ENCODE measurements at regions not wholly inside any gene's neighbourhood (a gene's known extent, or its start where the extent isn't known, plus 50 kb on each side); places are given as distances from the start of the nearest gene placed in this dataset.

GRCh38 chr16:80341263-80341662 lies 199.5 kb upstream of the DYNLRB2 start:
- intact Hi-C loops (cut with DNase I; ENCODE audit: low total_unique reads), result no loop called here
- DNase-seq (ENCODE audit: low spot score in 2 of 2), result no peak
- H3K4me3 ChIP-seq (ENCODE audit: low read depth, poor library complexity, severe bottlenecking), result no peak overlapping the region
- 60 to 67% methylated on average over 3 of the region's 3 CpGs for WGBS, 2 donors
- no peak for TF ChIP-seq CTCF (IDR thresholded peaks at IDR 0.05)
- no peak for TF ChIP-seq POLR2A (IDR thresholded peaks at IDR 0.05)

- 63 to 64% methylated on average over 5 of the region's 5 CpGs for WGBS, 2 donors
- DNase-seq (ENCODE audit: low spot score in 2 of 2), result no peak
- intact Hi-C loops (cut with DNase I; ENCODE audit: low total_unique reads), result no loop called here
- TF ChIP-seq POLR2A (IDR thresholded peaks at IDR 0.05) (no peak), CTCF (IDR thresholded peaks at IDR 0.05) (no peak)
- H3K4me3 ChIP-seq (ENCODE audit: low read depth, poor library complexity, severe bottlenecking), result no peak overlapping the region
These were observed 203.0 kb upstream of the DYNLRB2 start for GRCh38 chr16:80337786-80338185.

- 84 to 87% methylated on average over 3 of the region's 3 CpGs for WGBS, 2 donors
- no peak for DNase-seq (ENCODE audit: low spot score in 2 of 2)
- TF ChIP-seq POLR2A (IDR thresholded peaks at IDR 0.05), result no peak
- no peak for TF ChIP-seq CTCF (IDR thresholded peaks at IDR 0.05)
- H3K4me3 ChIP-seq (ENCODE audit: low read depth, poor library complexity, severe bottlenecking), result no peak overlapping the region
- intact Hi-C loops (cut with DNase I; ENCODE audit: low total_unique reads), result no loop called here
These were observed 210.0 kb upstream of the DYNLRB2 start for GRCh38 chr16:80330803-80331202.

- 86 to 90% methylated on average over 3 of the region's 3 CpGs for WGBS, 2 donors
- intact Hi-C loops (cut with DNase I; ENCODE audit: low total_unique reads), result no loop called here
- no peak for TF ChIP-seq POLR2A (IDR thresholded peaks at IDR 0.05)
- TF ChIP-seq CTCF (IDR thresholded peaks at IDR 0.05), result no peak
- no peak overlapping the region for H3K4me3 ChIP-seq (ENCODE audit: low read depth, poor library complexity, severe bottlenecking)
- DNase-seq (ENCODE audit: low spot score in 2 of 2), result no peak
These were observed 210.6 kb upstream of the DYNLRB2 start for GRCh38 chr16:80330150-80330549.

GRCh38 chr16:80327740-80328139 lies 213.1 kb upstream of the DYNLRB2 start:
- 67 to 75% methylated on average over 1 of the region's 1 CpG for WGBS, 2 donors
- no peak for DNase-seq (ENCODE audit: low spot score in 2 of 2)
- H3K4me3 ChIP-seq (ENCODE audit: low read depth, poor library complexity, severe bottlenecking), result no peak overlapping the region
- TF ChIP-seq CTCF (IDR thresholded peaks at IDR 0.05), result no peak
- TF ChIP-seq POLR2A (IDR thresholded peaks at IDR 0.05), result no peak
- intact Hi-C loops (cut with DNase I; ENCODE audit: low total_unique reads), result no loop called here

GRCh38 chr16:80324371-80324770 lies 216.4 kb upstream of the DYNLRB2 start:
- intact Hi-C loops (cut with DNase I; ENCODE audit: low total_unique reads), result no loop called here
- no peak for DNase-seq (ENCODE audit: low spot score in 2 of 2)
- H3K4me3 ChIP-seq (ENCODE audit: low read depth, poor library complexity, severe bottlenecking), result no peak overlapping the region
- TF ChIP-seq POLR2A (IDR thresholded peaks at IDR 0.05) (no peak), CTCF (IDR thresholded peaks at IDR 0.05) (no peak)
- WGBS, 2 donors, result 66 to 73% methylated on average over 3 of the region's 3 CpGs

Data from lower leg skin (tissue), 4 donors.